DND-41 (cell line): ENCODE measurements at regions not wholly inside any gene's neighbourhood (a gene's known extent, or its start where the extent isn't known, plus 50 kb on each side); places are given as distances from the start of the nearest gene placed in this dataset.

Experiments
- ATAC-seq: fragments of 200-7000 bp; cut with Tn5 transposase; 3 replicates; pipeline ENCODE4 v1.9.1; 2021; ENCODE audit warnings: low read depth; ENCODE audit not compliant: insufficient read depth
- DNase-seq: peaks from one replicate; pipeline ENCODE4 v3.0.0-alpha.2; 2020
- H2AFZ ChIP-seq: 2 replicates; pipeline ENCODE4 v1.6.0; 2012; ENCODE audit warnings: low read depth, low read length
- H3K27ac ChIP-seq: 2 replicates; pipeline ENCODE4 v1.5.1; 2012; ENCODE audit warnings: low read length, inconsistent platforms
- H3K27me3 ChIP-seq: fragments of 200-600 bp; sonication (generic); 2 replicates; pipeline ENCODE4 v1.6.0; 2012; ENCODE audit warnings: low read length, mild to moderate bottlenecking, inconsistent platforms; ENCODE audit not compliant: insufficient read depth, poor library complexity
- H3K36me3 ChIP-seq: 2 replicates; pipeline ENCODE4 v1.5.1; 2012; ENCODE audit warnings: low read length, inconsistent platforms; ENCODE audit not compliant: insufficient read depth
- H3K4me1 ChIP-seq: 2 replicates; pipeline ENCODE4 v1.5.1; 2012; ENCODE audit warnings: mild to moderate bottlenecking, low read length; ENCODE audit not compliant: insufficient read depth
- H3K4me2 ChIP-seq: 2 replicates; pipeline ENCODE4 v1.6.0; 2012; ENCODE audit warnings: mild to moderate bottlenecking, moderate library complexity, low read length, inconsistent platforms; ENCODE audit not compliant: insufficient read depth
- H3K4me3 ChIP-seq, 2 experiments: fragments of 200-600 bp in 1 of 2; shearing (Covaris generic) in 1 of 2; 2 replicates each; pipeline ENCODE4 v1.5.1; 2012 to 2016; ENCODE audit warnings: inconsistent platforms in 2 of 2, low read length in 2 of 2, mild to moderate bottlenecking in 2 of 2, low read depth in 1 of 2, moderate library complexity in 1 of 2
- H3K79me2 ChIP-seq: 2 replicates; pipeline ENCODE4 v1.6.0; 2012; ENCODE audit warnings: low read length, inconsistent platforms; ENCODE audit not compliant: insufficient read depth
- H3K9ac ChIP-seq: 2 replicates; pipeline ENCODE4 v1.6.0; 2012; ENCODE audit warnings: low read depth, mild to moderate bottlenecking, inconsistent platforms, low read length, moderate library complexity
- H3K9me3 ChIP-seq: 2 replicates; pipeline ENCODE4 v1.5.1; 2012; ENCODE audit warnings: low read length, moderate library complexity, mild to moderate bottlenecking, inconsistent platforms; ENCODE audit not compliant: insufficient read depth, severe bottlenecking
- H4K20me1 ChIP-seq: 2 replicates; pipeline ENCODE4 v1.6.0; 2012; ENCODE audit warnings: low read length; ENCODE audit not compliant: insufficient read depth
- EZH2 ChIP-seq: IDR thresholded peaks from 3 replicates; pipeline ENCODE4 v1.6.1; 2012; ENCODE audit warnings: borderline replicate concordance, low read depth, mild to moderate bottlenecking, moderate library complexity, low read length, inconsistent platforms; ENCODE audit not compliant: severe bottlenecking
- TF ChIP-seq, protein P1 (sequence below): IDR thresholded peaks from 2 replicates; pipeline ENCODE4 v1.5.1; 2012; ENCODE audit warnings: borderline replicate concordance, low read length, moderate library complexity, mild to moderate bottlenecking; ENCODE audit not compliant: poor library complexity, severe bottlenecking; ENCODE audit errors: extremely low read depth

DNA sequence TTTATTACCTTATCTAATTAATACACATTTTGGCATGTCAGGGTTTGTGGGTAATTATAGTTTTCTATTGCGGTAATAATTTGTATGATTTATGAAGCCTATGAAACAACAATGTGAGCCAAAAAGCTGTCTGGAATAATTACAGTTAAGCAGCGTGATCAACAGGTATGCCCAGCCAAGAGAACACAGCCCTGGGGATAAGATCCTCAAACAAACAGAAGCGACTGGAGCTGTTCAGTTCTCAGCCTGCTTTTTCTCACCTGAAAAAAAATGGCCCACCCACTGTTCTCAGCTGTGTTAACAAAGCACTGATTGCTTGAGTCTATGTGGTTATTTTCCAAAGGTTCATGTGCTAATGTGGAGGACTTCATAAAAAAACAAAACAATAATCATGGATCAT lies 855.8 kb downstream of the GATA3 start:
- TF ChIP-seq, protein P1, sequence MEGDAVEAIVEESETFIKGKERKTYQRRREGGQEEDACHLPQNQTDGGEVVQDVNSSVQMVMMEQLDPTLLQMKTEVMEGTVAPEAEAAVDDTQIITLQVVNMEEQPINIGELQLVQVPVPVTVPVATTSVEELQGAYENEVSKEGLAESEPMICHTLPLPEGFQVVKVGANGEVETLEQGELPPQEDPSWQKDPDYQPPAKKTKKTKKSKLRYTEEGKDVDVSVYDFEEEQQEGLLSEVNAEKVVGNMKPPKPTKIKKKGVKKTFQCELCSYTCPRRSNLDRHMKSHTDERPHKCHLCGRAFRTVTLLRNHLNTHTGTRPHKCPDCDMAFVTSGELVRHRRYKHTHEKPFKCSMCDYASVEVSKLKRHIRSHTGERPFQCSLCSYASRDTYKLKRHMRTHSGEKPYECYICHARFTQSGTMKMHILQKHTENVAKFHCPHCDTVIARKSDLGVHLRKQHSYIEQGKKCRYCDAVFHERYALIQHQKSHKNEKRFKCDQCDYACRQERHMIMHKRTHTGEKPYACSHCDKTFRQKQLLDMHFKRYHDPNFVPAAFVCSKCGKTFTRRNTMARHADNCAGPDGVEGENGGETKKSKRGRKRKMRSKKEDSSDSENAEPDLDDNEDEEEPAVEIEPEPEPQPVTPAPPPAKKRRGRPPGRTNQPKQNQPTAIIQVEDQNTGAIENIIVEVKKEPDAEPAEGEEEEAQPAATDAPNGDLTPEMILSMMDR, result no peak
- TF ChIP-seq EZH2, result no peak
- H2AFZ ChIP-seq, result no peak overlapping the region; the same call in 1 of the 2 replicates
- no peaks in the 10 kb centered on the region for H3K36me3 ChIP-seq
- no peaks in the 10 kb centered on the region for H3K27me3 ChIP-seq
- DNase-seq (no peak), ATAC-seq (no peak)
- H3K4me1 ChIP-seq, result no peaks in the 10 kb centered on the region
- no peak overlapping the region for H3K4me2 ChIP-seq
- H3K9me3 ChIP-seq, result no peaks in the 10 kb centered on the region
- no peaks in the 10 kb centered on the region for H4K20me1 ChIP-seq
- no peak overlapping the region for H3K4me3 ChIP-seq
- H3K79me2 ChIP-seq, result no peaks in the 10 kb centered on the region
- H3K27ac ChIP-seq, result no peak overlapping the region
- H3K9ac ChIP-seq, result no peak overlapping the region

DNA sequence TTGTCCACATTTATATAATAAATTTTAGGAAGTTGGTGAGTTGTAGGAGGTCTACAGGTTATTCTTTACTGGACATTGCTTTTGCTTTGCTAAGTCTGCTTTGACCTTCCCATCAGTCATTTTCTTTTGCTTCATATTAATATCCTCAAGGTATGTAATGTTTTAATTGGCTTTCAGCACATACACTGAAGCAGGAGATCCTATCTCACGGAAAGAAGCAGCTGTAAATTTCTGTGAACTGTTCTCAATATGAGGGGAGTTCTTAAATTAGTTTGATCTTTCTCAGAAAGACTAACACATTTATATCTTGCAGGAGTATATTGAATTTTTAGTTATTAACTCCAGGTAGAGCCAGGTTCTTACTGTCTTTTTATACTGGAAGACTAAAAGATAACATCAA lies 856.5 kb downstream of the GATA3 start:
- H3K4me3 ChIP-seq, result no peak overlapping the region
- H3K36me3 ChIP-seq, result no peaks in the 10 kb centered on the region
- no peak overlapping the region for H3K9ac ChIP-seq
- no peaks in the 10 kb centered on the region for H3K4me1 ChIP-seq
- no peak for DNase-seq
- H3K79me2 ChIP-seq, result no peaks in the 10 kb centered on the region
- no peak for ATAC-seq
- H3K27ac ChIP-seq, result no peak overlapping the region
- no peaks in the 10 kb centered on the region for H3K27me3 ChIP-seq
- no peaks in the 10 kb centered on the region for H3K9me3 ChIP-seq
- no peaks in the 10 kb centered on the region for H4K20me1 ChIP-seq
- no peak overlapping the region for H3K4me2 ChIP-seq
- H2AFZ ChIP-seq, result no peak overlapping the region
- TF ChIP-seq EZH2, result no peak

GRCh38 chr10:8912108-8912507 lies 857.6 kb downstream of the GATA3 start:
- TF ChIP-seq, protein P1, result no peak
- TF ChIP-seq EZH2, result no peak
- peak overlapping the region; percentile 45; the same call in 1 of the 2 replicates for H2AFZ ChIP-seq
- no peak overlapping the region for H3K9ac ChIP-seq
- H3K79me2 ChIP-seq, result no peaks in the 10 kb centered on the region
- H3K27me3 ChIP-seq, result no peaks in the 10 kb centered on the region
- H4K20me1 ChIP-seq, result no peaks in the 10 kb centered on the region
- H3K4me2 ChIP-seq, result no peak overlapping the region
- H3K4me3 ChIP-seq, result no peak overlapping the region
- ATAC-seq (no peak), DNase-seq (no peak)
- H3K27ac ChIP-seq, result no peak overlapping the region
- H3K4me1 ChIP-seq, result no peaks in the 10 kb centered on the region
- H3K9me3 ChIP-seq, result no peaks in the 10 kb centered on the region
- no peaks in the 10 kb centered on the region for H3K36me3 ChIP-seq

GRCh38 chr10:8913720-8914119 lies 859.2 kb downstream of the GATA3 start:
- Histone ChIP-seq H2AFZ (no peak overlapping the region; the same call in 1 of the 2 replicates), H3K27me3 (no peaks in the 10 kb centered on the region), H3K4me1 (no peaks in the 10 kb centered on the region), H3K4me2 (no peak overlapping the region), H3K36me3 (no peaks in the 10 kb centered on the region), H3K9ac (no peak overlapping the region), H3K4me3 (no peak overlapping the region), H4K20me1 (no peaks in the 10 kb centered on the region), H3K79me2 (no peaks in the 10 kb centered on the region), H3K9me3 (no peaks in the 10 kb centered on the region), H3K27ac (no peak overlapping the region)
- no peak for TF ChIP-seq EZH2
- TF ChIP-seq, protein P1, result no peak
- no peak for ATAC-seq
- DNase-seq, result no peak
